ENCODE measurements at regions not wholly inside any gene's neighbourhood (a gene's known extent, or its start where the extent isn't known, plus 50 kb on each side); places are given as distances from the start of the nearest gene placed in this dataset.
"Not testable (repeated sequence)": the region's sequence is repeated elsewhere in the genome, so short reads cannot be mapped to it uniquely, and the experiment has no call there.

GRCh38 chr5:154542000-154542399, 64.0 kb upstream of the HAND1 start:
- no peak for DNase-seq

GRCh38 chr5:154541553-154541952, 63.5 kb upstream of the HAND1 start:
- no peak for DNase-seq

- no peak for DNase-seq
Observed at GRCh38 chr5:154540600-154540999, 62.6 kb upstream of the HAND1 start.

DNA sequence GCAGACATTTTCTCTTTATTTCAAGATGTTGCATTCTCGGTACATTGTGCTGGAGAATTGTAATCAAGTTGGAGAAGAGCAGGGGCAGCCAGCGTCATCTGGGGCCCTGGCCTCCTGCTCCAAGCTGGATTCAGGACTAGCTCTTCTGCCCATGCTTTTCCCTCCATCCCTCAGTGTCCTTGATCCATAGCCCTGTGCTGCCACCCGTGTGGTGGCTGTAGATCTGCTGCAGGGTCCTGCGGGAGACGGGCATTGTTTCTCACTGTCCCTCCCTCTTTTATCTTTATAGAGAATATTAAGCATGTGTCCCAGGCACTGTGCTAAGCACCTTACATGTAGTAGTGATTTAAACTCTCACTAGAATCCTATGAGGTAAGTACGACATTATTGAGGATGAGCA, 60.5 kb upstream of the HAND1 start:
- no peak for DNase-seq

GRCh38 chr5:154536439-154536838, 58.4 kb upstream of the HAND1 start:
- not testable (repeated sequence) for DNase-seq

DNA sequence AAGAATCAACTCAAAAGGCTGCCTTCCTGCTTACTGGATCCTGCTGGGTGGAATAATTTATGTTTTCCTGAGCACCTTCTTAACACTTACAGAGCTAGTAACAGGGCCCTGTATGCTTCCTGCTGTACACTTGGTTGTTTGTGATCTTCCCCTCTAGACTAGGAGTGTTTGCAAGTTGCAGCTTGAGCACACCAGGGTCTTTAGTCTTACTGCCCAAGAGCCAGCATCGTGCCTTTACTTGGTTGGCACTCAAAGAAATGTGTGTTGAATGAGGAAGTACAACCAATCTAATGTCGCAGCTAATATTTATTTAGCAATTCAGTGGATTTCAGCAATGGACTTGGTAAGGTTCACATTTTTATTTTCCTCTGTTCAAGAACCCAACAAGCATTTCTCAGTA, 57.5 kb upstream of the HAND1 start:
- DNase-seq, result no peak

DNA sequence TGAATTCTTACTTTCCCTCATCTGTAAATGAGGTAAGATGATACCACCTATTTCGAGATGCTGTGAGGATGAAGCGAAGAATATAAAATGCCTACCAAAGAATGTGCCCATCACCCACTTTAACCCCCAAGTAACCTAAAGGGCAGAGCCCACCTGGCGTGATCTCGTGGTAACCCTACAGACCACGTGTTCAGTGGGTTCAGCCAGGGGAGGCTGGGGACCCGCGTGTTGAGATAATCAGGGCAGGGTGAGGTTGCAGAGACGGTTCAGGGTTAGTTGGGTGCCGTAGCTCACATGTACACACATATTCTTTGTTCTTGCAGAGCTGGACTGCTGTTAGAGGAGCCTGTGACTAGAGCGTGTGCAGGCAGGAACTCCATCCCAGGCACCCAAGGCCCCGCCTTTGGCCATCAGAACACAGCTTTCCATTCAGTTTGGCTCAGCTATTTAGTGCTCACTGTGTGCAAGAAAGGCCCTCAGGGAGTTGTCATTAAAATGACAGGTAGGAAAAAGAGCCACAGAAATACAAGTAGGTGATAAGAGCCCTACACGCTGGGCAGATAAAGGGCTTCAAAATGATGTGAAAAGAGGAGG, 56.5 kb upstream of the HAND1 start:
- DNase-seq, result no peak

DNA sequence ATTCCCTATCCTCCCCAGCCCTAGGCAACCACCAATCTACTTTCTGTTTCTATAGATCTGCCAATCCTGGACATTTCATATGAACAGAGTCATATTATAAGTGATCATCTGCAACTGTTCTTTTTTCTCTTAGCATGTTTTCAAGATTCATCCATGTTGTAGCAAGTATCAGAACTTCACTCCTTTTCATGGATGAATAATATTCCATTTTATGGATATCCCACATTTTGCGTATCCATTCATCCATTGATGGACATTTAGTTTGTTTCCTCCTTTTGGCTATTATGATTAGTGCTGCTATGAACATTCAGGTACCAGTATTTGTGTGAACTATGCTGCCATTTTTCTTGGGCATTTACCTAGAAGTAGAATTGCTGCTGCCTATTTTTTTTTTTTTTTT, 51.3 kb upstream of the HAND1 start:
- DNase-seq, result no peak

DNA sequence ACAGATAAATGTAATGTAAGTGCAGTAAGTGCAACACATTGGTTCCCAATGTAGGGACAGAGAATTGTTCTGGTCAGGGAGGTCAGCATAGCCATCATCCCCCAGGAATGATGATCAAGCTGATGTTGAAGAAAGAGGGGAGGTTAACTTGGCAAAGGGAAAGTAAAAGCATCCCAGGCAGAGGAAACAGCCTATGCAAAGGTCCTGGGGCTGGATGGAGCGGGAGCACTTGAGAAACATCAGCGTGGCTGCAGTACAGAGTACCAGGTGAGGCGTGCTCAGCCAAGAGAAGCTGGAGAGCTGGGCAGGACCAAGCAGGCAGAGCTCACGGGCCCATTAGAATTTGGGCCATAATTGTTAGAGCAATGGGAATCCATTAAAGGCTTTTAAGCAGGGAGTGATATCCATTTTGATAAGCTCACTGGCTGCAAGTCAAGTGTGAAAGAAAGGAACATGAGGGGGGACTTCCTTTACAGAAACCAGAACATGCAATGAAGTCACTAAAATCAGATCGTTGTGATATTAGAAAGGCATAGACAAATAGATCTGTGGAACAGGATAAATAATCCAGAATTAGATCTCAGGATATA, 50.1 kb upstream of the HAND1 start:
- DNase-seq, result no peak

All from CD4-positive, alpha-beta T cell treated with Interleukin-12 subunit alpha and Interleukin-12 subunit beta, for 1 hour (primary cell).